HL-60 (cell line): ENCODE measurements at regions not wholly inside any gene's neighbourhood (a gene's known extent, or its start where the extent isn't known, plus 50 kb on each side); places are given as distances from the start of the nearest gene placed in this dataset.

Source experiments
- DNase-seq, 2 experiments: peaks; one replicate each; pipeline ENCODE4 v3.0.0-alpha.2; 2010 to 2020; ENCODE audit warnings: low read depth in 1 of 2, low spot score in 1 of 2
- H3K27ac ChIP-seq: fragments of 250-450 bp; sonication (Bioruptor Pico); replicated peaks from 2 replicates; pipeline ENCODE4 v1.5.1; 2020; ENCODE audit warnings: mild to moderate bottlenecking, moderate library complexity
- H3K27me3 ChIP-seq: fragments of 250-450 bp; sonication (Bioruptor Pico); 2 replicates; pipeline ENCODE4 v1.5.1; 2021; ENCODE audit warnings: mild to moderate bottlenecking, moderate library complexity; ENCODE audit not compliant: insufficient read depth, poor library complexity, severe bottlenecking
- H3K4me3 ChIP-seq: replicated peaks from 2 replicates; pipeline ENCODE4 v1.5.1; 2011; ENCODE audit warnings: mild to moderate bottlenecking, control low read depth, low read length; ENCODE audit not compliant: insufficient read depth
- GABPA ChIP-seq: IDR thresholded peaks from 2 replicates; pipeline ENCODE4 v1.6.1; 2012; ENCODE audit warnings: low read depth
- POLR2AphosphoS5 ChIP-seq: IDR thresholded peaks from 2 replicates; pipeline ENCODE4 v1.6.1; 2012; ENCODE audit warnings: low read depth
- SPI1 ChIP-seq: IDR thresholded peaks from 2 replicates; pipeline ENCODE4 v1.6.1; 2012; ENCODE audit warnings: low read depth, mild to moderate bottlenecking, borderline replicate concordance
- TF ChIP-seq, protein P1 (sequence below): IDR thresholded peaks from 2 replicates; pipeline ENCODE4 v1.6.1; 2012; ENCODE audit warnings: low read depth; ENCODE audit not compliant: insufficient replicate concordance
- TF ChIP-seq, protein P2 (sequence below): IDR thresholded peaks from one replicate; pipeline ENCODE4 v1.5.1; 2011; ENCODE audit warnings: low read length, control low read depth, inconsistent platforms; ENCODE audit not compliant: insufficient read depth

GRCh38 chr13:74229242-74229641, 95.0 kb upstream of the KLF12 start:
- H3K27ac ChIP-seq, result no peak overlapping the region
- H3K27me3 ChIP-seq, result no peaks in the 10 kb centered on the region
- TF ChIP-seq, protein P1, sequence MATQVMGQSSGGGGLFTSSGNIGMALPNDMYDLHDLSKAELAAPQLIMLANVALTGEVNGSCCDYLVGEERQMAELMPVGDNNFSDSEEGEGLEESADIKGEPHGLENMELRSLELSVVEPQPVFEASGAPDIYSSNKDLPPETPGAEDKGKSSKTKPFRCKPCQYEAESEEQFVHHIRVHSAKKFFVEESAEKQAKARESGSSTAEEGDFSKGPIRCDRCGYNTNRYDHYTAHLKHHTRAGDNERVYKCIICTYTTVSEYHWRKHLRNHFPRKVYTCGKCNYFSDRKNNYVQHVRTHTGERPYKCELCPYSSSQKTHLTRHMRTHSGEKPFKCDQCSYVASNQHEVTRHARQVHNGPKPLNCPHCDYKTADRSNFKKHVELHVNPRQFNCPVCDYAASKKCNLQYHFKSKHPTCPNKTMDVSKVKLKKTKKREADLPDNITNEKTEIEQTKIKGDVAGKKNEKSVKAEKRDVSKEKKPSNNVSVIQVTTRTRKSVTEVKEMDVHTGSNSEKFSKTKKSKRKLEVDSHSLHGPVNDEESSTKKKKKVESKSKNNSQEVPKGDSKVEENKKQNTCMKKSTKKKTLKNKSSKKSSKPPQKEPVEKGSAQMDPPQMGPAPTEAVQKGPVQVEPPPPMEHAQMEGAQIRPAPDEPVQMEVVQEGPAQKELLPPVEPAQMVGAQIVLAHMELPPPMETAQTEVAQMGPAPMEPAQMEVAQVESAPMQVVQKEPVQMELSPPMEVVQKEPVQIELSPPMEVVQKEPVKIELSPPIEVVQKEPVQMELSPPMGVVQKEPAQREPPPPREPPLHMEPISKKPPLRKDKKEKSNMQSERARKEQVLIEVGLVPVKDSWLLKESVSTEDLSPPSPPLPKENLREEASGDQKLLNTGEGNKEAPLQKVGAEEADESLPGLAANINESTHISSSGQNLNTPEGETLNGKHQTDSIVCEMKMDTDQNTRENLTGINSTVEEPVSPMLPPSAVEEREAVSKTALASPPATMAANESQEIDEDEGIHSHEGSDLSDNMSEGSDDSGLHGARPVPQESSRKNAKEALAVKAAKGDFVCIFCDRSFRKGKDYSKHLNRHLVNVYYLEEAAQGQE, result no peak
- TF ChIP-seq, protein P2, sequence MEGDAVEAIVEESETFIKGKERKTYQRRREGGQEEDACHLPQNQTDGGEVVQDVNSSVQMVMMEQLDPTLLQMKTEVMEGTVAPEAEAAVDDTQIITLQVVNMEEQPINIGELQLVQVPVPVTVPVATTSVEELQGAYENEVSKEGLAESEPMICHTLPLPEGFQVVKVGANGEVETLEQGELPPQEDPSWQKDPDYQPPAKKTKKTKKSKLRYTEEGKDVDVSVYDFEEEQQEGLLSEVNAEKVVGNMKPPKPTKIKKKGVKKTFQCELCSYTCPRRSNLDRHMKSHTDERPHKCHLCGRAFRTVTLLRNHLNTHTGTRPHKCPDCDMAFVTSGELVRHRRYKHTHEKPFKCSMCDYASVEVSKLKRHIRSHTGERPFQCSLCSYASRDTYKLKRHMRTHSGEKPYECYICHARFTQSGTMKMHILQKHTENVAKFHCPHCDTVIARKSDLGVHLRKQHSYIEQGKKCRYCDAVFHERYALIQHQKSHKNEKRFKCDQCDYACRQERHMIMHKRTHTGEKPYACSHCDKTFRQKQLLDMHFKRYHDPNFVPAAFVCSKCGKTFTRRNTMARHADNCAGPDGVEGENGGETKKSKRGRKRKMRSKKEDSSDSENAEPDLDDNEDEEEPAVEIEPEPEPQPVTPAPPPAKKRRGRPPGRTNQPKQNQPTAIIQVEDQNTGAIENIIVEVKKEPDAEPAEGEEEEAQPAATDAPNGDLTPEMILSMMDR, result no peak
- no peak for TF ChIP-seq GABPA
- TF ChIP-seq SPI1, result no peak
- no peak for TF ChIP-seq POLR2AphosphoS5
- no peak overlapping the region for H3K4me3 ChIP-seq
- DNase-seq, result no peak

DNA sequence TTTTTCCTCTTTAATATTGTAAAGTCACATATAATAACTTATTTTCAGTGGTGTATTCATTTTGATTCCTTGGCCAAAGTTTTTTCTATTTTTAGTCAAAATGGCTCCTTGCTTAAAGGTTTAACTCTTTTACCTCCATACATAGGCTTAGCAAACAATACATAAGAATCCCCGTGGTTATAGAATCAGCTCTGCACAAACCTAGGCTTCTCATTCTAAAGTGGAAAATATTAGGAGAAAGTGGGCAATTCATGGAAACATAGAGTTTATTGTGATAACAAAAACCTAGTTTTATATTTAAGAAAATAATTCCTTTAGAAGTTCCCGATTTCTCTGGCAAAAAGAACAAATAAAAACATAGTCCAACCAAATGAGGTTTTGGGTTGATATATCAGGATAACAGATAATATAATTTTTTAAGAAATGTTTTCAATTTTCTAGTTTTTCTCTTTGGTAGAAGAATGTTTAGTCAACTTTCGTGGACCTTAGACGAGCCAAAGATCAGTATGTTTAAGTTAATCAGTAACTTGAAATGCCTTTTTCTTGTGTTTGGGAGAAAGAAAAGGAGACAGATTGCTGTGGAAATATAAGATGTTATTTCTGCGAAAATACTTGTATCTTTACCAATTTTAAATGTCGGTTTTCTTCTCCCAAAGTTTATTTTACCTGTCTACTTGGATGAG, 93.4 kb upstream of the KLF12 start:
- TF ChIP-seq, protein P2, result no peak
- no peak for TF ChIP-seq POLR2AphosphoS5
- Histone ChIP-seq H3K27ac (no peak overlapping the region), H3K4me3 (no peak overlapping the region), H3K27me3 (no peaks in the 10 kb centered on the region)
- DNase-seq, result no peak

DNA sequence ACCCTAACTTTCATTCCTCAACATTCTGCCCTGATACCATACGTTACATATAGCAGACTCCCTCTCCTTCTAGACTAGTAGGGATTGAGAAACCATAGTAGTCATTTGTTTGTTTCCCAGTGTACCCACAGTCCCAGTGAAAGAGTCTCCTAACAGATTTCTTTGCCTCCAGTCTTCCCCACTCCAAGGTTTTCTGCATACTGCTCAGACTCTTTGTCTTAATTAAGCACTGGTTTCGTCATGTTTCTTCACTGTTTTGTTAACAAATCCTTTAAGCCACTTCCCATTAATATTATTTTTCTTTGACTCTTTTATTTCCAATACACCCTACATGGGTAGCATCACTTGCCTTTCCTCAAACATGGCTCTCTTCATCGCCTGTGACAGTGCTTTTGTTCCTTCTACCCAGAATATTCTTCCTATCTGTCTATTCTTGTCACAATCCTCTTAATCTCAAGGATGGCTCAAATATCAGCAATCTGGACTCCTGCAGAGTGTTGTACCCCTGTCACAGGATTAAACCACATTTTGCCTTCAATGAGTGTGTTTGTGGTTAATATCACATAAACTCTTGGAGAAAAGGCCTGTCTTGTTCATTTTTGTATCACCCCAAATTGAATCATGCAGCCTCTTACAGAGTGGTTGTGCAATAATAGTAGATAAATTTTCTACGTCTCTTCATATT, 92.7 kb upstream of the KLF12 start:
- Histone ChIP-seq H3K4me3 (no peak overlapping the region), H3K27ac (no peak overlapping the region), H3K27me3 (no peaks in the 10 kb centered on the region)
- TF ChIP-seq, protein P2, result no peak
- no peak for TF ChIP-seq POLR2AphosphoS5
- TF ChIP-seq, protein P1, result no peak
- TF ChIP-seq SPI1, result no peak
- no peak for TF ChIP-seq GABPA
- DNase-seq, result no peak

GRCh38 chr13:74221752-74222151, 87.5 kb upstream of the KLF12 start:
- Histone ChIP-seq H3K27ac (no peak overlapping the region), H3K27me3 (no peaks in the 10 kb centered on the region), H3K4me3 (no peak overlapping the region)
- TF ChIP-seq POLR2AphosphoS5 (no peak), GABPA (no peak), SPI1 (no peak)
- TF ChIP-seq, protein P1, result no peak
- TF ChIP-seq, protein P2, result no peak
- no peak for DNase-seq
